ENCODE measurements at regions not wholly inside any gene's neighbourhood (a gene's known extent, or its start where the extent isn't known, plus 50 kb on each side); places are given as distances from the start of the nearest gene placed in this dataset.

DNA sequence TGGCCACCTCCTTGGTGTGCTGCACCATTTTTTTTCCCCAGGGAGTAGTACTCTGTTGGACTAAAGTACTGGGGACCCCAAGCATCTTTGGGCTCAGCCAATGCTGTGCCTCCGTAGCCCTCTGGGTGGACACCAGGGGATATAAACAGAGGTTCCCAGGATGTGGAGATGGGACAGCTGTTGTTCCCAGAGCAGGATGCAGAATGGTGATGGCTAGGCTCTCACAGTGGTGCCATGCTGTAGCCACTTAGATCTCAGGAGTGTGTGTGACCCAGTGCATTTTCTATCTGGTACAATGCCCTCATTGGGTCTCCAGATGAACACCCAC is 50.9 kb upstream of the SCIN start:
- TF ChIP-seq, protein P1, sequence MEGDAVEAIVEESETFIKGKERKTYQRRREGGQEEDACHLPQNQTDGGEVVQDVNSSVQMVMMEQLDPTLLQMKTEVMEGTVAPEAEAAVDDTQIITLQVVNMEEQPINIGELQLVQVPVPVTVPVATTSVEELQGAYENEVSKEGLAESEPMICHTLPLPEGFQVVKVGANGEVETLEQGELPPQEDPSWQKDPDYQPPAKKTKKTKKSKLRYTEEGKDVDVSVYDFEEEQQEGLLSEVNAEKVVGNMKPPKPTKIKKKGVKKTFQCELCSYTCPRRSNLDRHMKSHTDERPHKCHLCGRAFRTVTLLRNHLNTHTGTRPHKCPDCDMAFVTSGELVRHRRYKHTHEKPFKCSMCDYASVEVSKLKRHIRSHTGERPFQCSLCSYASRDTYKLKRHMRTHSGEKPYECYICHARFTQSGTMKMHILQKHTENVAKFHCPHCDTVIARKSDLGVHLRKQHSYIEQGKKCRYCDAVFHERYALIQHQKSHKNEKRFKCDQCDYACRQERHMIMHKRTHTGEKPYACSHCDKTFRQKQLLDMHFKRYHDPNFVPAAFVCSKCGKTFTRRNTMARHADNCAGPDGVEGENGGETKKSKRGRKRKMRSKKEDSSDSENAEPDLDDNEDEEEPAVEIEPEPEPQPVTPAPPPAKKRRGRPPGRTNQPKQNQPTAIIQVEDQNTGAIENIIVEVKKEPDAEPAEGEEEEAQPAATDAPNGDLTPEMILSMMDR (conservative IDR thresholded peaks at IDR 0.05) = no peak
- TF ChIP-seq EZH2 (IDR thresholded peaks at IDR 0.05; ENCODE audit: low read depth) = no peak

Measured in PC-9 (cell line).